HUDEP-2 (cell line): ENCODE measurements at regions not wholly inside any gene's neighbourhood (a gene's known extent, or its start where the extent isn't known, plus 50 kb on each side); places are given as distances from the start of the nearest gene placed in this dataset.
"Not testable (repeated sequence)": the region's sequence is repeated elsewhere in the genome, so short reads cannot be mapped to it uniquely, and the experiment has no call there.

Source experiments
- DNase-seq, 76 experiments: peaks; one replicate each; lab custom pipeline; 2025; ENCODE audit not compliant: unreplicated experiment in 76 of 76; lab: John Stamatoyannopoulos, UW

DNA sequence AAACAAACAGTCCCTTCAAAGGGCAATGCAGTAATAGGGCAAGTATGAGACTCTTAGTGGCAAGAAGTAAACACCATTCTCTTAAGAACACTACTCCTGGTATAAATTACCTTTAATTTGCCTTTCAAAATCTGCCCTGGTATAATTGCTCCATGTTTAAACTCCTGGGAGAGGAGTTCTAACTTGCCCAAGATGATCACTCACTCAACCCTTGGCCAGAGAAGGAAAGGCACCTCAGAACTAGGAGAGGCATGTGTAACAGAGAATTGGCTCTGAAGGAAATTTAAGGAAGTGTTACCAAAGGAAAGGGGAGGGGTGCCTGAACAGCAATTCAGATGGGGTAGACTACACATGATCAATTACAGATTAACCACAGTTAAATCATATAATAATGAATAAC is 1173.6 kb upstream of the SORCS1 start:
- no peak for DNase-seq

DNA sequence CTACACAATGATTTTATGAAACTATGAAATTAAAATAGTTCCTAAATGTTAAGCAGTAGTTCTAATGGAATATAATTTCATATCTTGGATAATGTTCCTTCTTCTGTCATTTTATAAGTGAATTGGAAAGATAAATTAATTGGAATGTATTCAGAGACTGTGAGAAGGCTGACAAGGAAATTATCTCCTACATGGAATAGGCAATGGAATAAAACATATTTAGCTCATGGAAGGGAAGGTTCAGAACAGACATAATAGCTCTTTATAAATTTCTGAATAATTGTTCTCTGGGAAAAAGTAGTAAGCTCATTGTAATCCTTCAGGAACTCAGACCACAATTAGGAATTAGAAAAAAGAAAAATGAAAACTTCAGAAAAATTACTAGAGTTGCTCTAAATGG is 1172.3 kb upstream of the SORCS1 start:
- no peak for DNase-seq

DNA sequence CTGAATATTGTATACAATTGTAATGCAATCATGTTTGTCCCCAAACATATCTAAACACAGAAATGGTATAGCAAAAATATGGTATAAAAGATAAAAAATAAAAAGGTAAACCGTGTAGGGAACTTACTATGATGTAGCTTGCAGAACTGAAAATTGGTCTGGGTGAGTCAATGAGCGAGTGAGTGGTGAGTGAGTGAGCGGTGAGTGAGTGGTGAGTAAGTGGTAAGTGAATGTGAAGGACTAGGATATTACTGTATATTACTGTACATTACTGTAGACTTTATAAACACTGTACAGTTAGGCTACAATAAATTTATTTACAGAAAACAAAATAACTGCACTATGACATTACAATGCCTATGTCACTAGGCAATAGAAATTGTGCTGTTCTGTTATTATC is 1163.2 kb upstream of the SORCS1 start:
- no peak for DNase-seq

DNA sequence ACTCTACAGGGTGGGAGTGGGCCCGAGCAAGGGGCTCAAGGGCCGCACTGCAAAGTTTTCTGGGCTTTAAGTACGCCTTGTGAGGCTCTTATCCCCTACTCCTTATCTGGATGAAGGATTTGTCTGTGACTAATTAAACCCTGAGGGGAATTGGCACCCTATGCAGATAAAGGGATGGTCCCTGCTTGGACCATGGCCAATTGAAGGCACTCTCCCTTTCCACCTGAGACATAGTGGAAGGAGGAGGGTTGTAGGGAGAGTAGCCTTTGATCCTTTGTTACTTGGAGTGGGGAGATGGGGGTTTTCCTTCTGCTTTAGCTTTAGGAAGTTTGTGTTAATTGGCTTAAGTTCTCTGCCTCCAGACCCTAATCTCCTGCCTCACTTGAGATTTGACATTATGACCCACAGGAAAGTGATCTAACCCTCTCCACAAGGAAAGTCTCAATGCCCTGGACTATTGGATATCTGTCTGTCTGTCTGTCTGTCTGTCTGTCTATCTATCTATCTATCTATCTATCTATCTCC is 1158.8 kb upstream of the SORCS1 start:
- no peak for DNase-seq

DNA sequence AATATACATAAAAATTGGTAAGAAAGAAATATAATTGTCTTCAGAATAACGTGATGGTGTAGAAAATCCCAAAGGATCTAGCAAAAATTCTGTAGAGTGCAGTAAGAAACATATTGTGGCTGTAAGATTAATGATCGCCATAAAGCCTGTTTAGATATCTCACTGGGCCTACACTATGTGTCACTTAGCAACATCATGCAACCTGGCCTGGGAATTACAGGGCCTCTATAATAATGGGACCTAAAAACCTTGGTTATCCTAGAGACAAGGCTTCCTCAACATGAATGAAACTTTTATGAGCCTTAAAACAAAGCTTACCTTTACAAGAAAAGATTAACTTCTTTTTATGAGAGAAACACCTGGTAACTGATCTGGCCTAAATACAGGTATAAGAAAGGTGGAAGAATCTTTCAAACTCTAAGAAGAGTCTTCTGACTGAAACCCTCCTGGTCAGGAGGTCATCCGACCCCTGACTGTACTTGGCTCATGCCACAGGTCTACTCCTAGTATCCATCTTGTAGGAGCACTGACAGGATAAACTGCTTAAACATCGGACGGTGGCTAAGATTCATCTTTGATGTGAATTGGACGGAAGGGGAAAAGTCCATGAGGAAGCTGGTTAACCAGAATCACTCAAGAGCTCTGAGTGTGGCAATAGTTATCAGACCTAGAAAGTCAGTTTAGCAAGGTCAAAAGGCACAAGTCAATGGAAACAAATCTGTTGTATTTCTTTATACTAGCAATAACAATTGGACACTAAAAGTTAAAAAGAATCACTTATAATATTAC is 1155.1 kb upstream of the SORCS1 start:
- DNase-seq = no peak

DNA sequence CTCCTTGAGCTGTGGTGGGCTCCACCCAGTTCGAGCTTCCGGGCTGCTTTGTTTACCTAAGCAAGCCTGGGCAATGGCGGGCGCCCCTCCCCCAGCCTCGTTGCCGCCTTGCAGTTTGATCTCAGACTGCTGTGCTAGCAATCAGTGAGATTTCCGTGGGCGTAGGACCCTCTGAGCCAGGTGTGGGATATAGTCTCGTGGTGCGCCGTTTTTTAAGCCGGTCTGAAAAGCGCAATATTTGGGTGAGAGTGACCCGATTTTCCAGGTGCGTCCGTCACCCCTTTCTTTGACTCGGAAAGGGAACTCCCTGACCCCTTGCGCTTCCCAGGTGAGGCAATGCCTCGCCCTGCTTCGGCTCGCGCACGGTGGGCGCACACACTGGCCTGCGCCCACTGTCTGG is 1151.1 kb upstream of the SORCS1 start:
- DNase-seq = not testable (repeated sequence)

DNA sequence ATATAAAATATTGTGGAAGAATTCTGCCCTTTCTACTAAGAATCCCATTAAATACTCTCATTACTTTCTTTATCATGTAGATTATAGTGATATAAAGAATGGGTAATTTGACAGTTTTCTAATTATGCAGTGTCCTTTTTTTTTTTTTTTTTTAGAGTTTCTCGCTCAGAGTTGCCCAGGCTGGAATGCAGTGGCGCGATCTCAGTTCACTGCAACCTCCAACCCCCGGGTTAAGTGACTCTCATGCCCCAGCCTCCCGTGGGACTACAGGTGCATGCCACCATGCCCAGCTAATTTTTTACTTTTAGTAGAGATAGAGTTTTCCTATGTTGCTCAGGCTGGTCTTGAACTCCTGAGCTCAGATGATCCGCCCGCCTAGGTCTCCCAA is 1143.4 kb upstream of the SORCS1 start:
- DNase-seq = no peak

DNA sequence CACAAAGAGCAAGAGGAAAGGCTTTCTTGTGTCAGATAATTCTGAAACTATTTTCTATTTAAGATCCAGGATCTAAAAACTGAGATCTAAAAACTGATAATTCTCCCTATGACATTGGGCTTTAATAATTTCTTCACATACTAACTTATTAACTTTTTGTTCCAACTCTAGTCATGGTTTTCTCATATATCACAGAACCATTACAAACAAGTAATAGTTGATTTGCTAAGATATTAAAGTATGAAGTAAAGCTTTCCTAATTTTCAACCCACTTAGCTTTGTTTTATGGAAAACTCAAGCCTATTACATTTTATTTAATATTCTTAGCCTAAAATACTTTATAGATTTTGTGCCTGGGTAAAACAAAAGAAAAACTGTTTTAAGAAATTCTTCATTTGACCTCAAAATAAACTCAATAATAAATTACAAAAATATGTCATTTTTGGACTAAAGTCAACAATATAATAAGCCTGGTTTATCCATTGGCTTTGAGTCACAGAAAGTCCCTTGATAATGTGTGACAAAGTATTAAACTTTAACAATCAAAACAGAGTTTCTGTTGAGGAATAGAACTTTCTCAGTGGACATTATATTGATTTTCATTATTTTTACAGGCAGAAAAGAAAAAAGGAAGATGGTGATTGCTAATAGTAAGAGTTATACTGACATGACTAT is 1142.9 kb upstream of the SORCS1 start:
- no peak for DNase-seq

DNA sequence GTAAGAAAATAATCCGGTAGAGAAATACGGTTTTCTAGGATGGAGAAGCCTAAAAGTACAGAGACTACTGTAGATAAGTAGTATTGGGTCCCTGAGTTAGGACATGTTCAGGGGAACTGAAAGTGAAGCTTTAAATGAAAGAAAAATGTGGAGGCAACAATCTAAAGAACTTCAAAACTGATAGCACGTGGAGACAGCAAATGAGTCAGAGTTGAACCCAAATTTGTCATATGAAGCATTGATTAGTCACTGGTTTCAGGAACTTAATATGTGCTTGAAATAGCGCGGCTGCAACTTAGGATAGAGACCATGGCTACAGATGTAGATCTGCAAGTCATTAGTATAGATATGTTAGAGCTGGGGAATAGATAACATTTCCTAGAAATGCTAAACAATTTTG is 1138.6 kb upstream of the SORCS1 start:
- DNase-seq = no peak

DNA sequence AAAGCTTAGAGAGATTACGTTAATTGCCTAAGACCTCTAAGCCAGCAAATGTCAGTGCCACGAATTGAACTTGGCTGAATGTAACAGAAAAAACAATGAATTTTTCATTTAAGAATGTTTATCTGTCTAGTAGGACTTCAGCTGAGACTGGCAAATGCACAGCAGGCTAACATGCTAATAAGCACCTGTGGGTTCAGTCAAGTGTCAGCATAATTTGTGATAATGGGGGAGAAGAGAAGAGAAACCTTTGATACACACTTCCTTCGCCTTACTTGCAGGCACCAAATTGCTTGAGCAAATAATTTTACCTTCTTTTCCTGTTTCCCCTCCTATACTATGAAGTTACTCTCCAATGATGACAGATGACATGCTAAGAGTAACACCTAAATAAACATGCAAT is 1136.5 kb upstream of the SORCS1 start:
- DNase-seq = no peak

DNA sequence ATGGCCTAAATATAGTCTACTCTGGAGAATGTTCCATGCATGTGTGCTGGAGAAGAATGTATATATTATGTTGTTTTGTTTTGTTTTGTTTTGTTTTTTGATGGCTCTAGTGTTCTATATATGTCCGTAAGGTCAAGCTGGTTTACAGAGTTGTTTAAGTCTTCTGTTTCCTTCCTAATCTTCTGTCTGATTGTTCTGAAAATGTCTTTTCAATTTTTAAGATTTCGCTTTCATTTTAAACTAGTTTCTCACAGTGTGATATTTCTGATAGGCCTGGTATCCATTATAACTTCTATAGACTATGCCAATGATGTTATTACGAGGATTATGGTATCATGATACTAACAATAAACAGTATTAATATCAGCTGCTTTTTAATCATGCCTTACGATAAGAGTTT is 1126.3 kb upstream of the SORCS1 start:
- DNase-seq = no peak

DNA sequence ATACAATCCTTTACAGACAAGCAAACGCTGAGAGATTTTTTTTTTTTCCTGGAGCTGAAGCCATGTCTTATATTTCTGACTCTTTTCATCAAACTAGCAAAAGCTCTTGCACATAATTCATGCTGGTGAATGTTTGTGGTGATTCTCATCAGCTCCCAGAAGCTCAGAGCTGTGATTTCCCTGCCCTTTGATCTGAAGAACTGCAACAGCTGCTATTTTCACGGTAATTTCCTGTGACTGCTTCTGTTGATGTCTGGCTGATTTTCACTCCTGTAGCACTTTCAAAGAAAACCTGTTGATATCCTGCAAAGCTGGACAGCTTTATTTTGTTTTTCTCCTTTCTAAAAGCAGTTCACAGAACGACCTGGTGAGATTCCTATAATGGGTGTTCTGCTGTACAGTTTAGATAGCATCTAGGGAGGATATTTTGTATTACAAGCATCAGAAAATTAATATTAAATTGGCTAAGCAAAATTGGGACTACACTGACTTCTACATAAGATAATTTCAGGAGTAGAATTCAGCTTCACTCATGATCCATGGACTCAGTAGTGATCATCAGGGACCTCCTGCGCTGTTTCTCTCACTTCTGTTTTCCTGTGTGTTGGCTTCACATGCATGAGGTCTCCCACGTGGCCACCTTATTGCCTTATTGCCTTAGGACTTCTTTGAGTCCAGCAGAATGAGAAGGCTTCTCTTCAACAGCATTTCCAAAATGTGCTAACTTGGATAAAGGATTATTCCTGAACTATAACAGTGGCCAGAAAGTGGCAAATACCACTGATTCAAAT is 1111.6 kb upstream of the SORCS1 start:
- no peak for DNase-seq

DNA sequence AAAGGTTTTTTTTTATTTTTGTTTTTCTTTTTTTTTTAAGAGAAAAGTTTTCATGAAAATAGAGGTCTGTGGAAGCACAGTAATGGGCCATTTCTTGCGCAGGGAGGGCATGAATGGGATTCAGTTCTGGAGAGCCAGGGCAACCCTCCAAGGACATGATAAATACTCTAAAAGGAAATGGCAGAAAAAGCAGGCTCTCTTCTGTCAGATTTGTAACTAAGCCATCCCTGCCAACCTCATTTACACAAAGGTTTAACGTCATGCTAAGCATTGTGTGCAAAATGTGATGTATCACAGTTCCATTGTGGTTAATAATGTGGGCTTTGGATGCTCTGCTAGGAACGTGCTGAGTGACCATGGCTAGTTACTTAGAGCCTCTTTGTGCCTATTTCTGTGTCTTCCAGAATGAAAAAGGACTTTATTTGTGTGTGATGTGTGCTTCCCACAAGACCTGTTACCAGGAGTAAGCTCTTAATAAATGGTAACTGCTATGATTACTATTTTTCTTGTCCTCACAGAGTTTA is 1095.9 kb upstream of the SORCS1 start:
- no peak for DNase-seq

DNA sequence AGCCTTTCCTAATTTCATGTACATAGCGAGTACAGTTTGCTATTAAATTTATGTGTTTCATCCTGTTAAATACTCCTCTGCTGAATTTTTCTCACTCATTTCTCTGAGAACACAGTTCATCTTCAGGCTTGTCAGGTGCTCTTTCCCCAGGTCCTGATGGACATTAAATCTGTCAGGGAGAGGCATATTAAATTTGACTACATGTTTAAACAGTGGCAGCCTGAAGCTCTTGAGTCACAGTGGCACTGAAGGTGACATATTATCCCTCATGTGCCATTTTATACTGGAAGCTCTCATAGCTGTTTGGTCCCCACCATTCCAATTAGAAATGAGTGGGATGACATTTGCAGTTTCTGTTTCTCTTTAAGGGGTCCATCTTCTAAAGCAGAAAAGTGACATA is 1089.6 kb upstream of the SORCS1 start:
- DNase-seq = no peak

DNA sequence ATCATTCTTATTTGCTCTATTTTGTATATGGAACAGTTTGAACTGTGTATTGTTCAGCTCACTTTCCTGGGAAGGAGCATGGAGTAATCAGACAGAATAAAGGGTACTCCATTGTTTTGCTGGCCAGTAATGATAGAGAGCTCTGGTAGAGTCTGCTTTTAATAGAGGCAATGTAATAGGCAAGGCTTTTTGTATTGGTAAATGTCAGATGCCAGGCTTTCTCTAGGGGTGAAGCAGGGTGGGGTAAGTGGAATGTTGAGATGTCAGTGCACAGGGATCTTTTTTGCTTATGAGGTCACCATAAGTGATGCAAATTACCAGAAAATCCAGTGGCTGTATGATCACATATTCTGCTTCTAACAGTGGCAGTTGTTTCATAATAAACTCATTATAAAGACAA is 1088.3 kb upstream of the SORCS1 start:
- no peak for DNase-seq

DNA sequence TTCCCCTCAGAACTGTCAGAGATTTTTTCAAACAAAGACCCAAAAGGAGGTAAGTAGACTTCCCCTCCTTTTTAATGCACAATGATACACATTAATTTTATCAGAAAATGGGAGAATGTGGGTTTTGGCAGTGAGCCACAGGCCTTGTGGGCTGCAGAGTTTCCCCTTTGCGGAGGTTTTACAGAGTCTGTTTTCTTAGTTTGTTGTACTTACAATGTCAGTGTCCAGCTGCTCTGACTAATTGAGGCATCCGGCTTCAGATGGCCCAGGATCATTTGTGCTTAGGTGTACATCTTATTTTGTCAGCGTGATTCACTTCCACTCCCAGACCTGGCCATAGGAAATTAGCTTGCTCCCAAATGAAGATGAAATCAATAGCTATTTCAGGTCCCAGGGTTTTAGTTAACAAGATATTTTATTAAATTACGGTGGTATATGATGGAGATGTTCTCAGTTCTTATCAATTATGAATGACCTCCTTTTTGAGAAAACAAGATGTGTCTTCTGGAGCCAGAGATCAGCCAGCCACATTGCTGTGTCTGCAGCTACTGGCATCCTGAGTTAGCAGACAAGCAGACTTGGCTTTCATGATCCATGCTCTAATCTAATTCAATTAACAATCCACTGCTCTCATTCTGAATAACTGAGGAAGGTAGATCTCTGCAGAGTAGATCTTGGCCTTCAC is 1086.6 kb upstream of the SORCS1 start:
- no peak for DNase-seq

DNA sequence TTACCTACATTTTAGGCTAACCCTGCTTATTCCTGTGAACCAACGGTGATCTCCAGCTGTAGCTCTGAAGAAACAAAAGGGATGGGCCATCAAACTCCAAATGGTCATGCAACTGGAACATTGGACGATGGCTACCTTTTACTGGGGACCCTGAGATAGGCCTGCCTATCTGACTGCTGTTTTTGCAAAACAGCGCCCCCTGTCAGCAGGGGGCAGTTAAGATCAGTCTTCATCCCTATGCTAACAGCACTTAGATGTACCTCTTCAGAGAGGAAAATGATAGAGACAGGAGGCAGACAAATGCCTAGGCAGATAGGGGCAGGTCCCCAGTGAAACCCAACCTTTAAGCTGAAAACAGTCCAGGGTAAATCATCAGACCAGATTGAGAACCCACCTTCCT is 1085.4 kb upstream of the SORCS1 start:
- peak in 12 of 76 experiments; percentile 1 to 52 (median 15) for DNase-seq

DNA sequence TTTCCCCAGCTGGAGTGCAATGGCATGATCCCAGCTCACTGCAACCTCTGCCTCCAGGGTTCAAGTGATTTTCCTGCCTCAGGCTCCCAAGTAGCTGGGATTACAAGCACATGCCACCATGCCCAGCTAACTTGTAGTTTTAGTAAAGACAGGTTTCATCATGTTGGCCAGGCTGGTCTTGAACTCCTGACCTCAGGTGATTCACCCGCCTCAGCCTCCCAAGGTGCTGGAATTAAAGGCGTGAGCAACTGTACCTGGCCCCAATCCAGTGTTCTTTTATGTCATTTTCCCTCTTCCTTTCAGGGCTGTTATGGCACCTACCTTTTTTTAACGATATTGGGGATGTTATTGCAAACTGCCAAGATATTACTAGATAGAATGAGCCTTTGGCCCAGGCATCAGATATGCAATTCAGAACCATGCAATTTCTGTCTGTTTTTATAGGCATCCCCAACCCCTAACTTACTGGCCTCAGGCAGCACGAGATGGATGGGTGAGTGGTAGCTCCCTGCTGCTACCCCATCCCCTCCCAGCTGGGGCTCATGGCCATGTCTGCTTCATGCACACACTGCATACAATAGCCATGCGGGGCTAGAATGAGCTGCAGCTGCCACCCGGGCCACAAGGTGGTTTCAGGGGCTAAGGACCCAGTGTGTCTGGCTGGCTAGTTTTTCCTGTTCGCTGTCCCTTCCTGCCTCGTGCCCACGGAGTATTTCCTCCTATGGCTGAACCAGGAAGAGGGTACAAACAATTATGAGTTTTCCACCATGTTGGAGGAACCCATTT is 1080.1 kb upstream of the SORCS1 start:
- no peak for DNase-seq

DNA sequence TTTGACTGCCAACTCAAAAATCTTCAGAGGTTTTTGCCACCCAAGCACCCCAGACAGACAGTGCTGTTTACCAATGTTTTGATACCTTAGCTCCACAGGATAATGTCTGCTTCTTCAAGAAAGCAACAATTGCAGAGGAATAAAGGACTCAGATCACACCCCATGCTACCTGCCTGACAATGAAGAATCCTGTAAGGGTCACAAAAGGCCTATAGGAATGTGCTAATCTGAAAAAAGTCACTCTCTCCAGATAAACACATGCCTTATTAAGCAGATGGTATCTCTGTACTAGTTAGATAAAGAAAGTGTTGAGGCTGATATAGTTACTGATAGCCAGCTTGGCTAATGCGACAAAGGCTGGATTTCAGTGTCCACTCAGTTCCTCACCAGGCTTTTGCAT is 1076.7 kb upstream of the SORCS1 start:
- no peak for DNase-seq

DNA sequence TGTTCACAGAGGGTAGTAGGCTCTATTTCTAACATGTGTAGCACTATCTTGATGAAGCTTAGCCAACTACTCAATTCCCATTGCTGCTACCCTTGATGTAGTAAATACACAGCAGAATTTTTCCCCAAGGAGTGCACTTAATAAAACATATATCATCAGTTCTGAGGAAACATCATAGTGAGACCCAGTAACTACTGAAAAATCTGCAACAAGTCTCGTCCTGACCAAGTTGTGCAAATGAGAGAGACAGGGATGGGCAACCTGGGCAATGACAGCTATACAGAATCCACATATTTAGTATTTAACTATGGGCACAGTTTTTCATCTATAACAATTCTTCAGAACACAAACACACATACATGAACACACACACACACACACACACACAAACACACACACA is 1073.8 kb upstream of the SORCS1 start:
- DNase-seq = no peak
